Mesenchymal stem cell (in vitro differentiated cells and primary cell): ENCODE measurements at regions not wholly inside any gene's neighbourhood (a gene's known extent, or its start where the extent isn't known, plus 50 kb on each side); places are given as distances from the start of the nearest gene placed in this dataset.

ENCODE experiments used
- DNase-seq: peaks from one replicate; pipeline ENCODE4 v3.0.0-alpha.2; 2013
- H2AFZ ChIP-seq: one replicate; pipeline ENCODE4 v1.6.1; 2013; ENCODE audit warnings: low read depth, mild to moderate bottlenecking, control low read depth, inconsistent platforms, low read length, moderate library complexity
- H2AK5ac ChIP-seq: 2 replicates; pipeline ENCODE4 v1.6.1; 2013; ENCODE audit warnings: low read length, moderate library complexity, mild to moderate bottlenecking, inconsistent platforms; ENCODE audit not compliant: severe bottlenecking
- H2BK120ac ChIP-seq: one replicate; pipeline ENCODE4 v1.6.1; 2013; ENCODE audit warnings: low read depth, mild to moderate bottlenecking, inconsistent platforms, low read length, moderate library complexity
- H2BK12ac ChIP-seq, 2 experiments: one replicate each; pipeline ENCODE4 v1.6.1; 2013; ENCODE audit warnings: inconsistent platforms in 2 of 2, low read length in 2 of 2, mild to moderate bottlenecking in 2 of 2, moderate library complexity in 2 of 2, control low read depth in 1 of 2
- H2BK15ac ChIP-seq: one replicate; pipeline ENCODE4 v1.6.1; 2013; ENCODE audit warnings: mild to moderate bottlenecking, low read depth, inconsistent platforms; ENCODE audit not compliant: poor library complexity, severe bottlenecking
- H2BK5ac ChIP-seq: 2 replicates; pipeline ENCODE4 v1.6.1; 2013; ENCODE audit warnings: low read depth, mild to moderate bottlenecking, low read length, control low read depth, inconsistent platforms; ENCODE audit not compliant: poor library complexity, severe bottlenecking
- H3K14ac ChIP-seq, 2 experiments: one replicate each; pipeline ENCODE4 v1.6.1; 2013; ENCODE audit warnings: inconsistent platforms in 2 of 2, low read length in 2 of 2, control low read depth in 1 of 2, mild to moderate bottlenecking in 1 of 2, moderate library complexity in 1 of 2
- H3K18ac ChIP-seq, 2 experiments: one replicate each; pipeline ENCODE4 v1.6.1; 2013; ENCODE audit warnings: inconsistent platforms in 2 of 2, low read length in 2 of 2, control low read depth in 1 of 2, low read depth in 1 of 2, mild to moderate bottlenecking in 1 of 2
- H3K23ac ChIP-seq, 2 experiments: one replicate each; pipeline ENCODE4 v1.6.1; 2013; ENCODE audit warnings: inconsistent platforms in 2 of 2, low read length in 2 of 2, mild to moderate bottlenecking in 2 of 2, moderate library complexity in 2 of 2, control low read depth in 1 of 2
- H3K27ac ChIP-seq: 2 replicates; pipeline ENCODE4 v1.5.1; 2013; ENCODE audit warnings: mild to moderate bottlenecking, moderate library complexity, low read length, control low read depth, inconsistent platforms; ENCODE audit not compliant: poor library complexity, severe bottlenecking
- H3K27me3 ChIP-seq, 2 experiments: 2 replicates each; pipeline versions ENCODE4 v1.6.1 to v1.7.0; 2013; ENCODE audit warnings: low read length in 2 of 2, mild to moderate bottlenecking in 2 of 2, moderate library complexity in 2 of 2, control low read depth in 1 of 2, inconsistent platforms in 1 of 2; ENCODE audit not compliant: control insufficient read depth in 1 of 2, insufficient read depth in 1 of 2
- H3K36me3 ChIP-seq, 2 experiments: 2 replicates each; pipeline versions ENCODE4 v1.6.1 to v1.7.0; 2013; ENCODE audit warnings: low read length in 2 of 2, control low read depth in 1 of 2, inconsistent platforms in 1 of 2, low read depth in 1 of 2, mild to moderate bottlenecking in 1 of 2; ENCODE audit not compliant: insufficient read depth in 2 of 2, control insufficient read depth in 1 of 2
- H3K4ac ChIP-seq, 2 experiments: one replicate each; pipeline ENCODE4 v1.6.1; 2013; ENCODE audit warnings: inconsistent platforms in 2 of 2, low read length in 2 of 2, mild to moderate bottlenecking in 2 of 2, moderate library complexity in 2 of 2, control low read depth in 1 of 2, low read depth in 1 of 2
- H3K4me1 ChIP-seq: 2 replicates; pipeline ENCODE4 v1.6.1; 2013; ENCODE audit warnings: low read depth, low read length, control low read depth; ENCODE audit not compliant: control insufficient read depth, insufficient read depth
- H3K4me2 ChIP-seq: 2 replicates; pipeline ENCODE4 v1.6.1; 2013; ENCODE audit warnings: low read length, mild to moderate bottlenecking, inconsistent platforms; ENCODE audit not compliant: poor library complexity, severe bottlenecking
- H3K4me3 ChIP-seq, 2 experiments: 2 replicates each; pipeline versions ENCODE4 v1.5.1 to v1.7.0; 2013; ENCODE audit warnings: low read length in 2 of 2, mild to moderate bottlenecking in 2 of 2, control low read depth in 1 of 2, low read depth in 1 of 2; ENCODE audit not compliant: insufficient read depth in 1 of 2
- H3K79me1 ChIP-seq: replicated peaks from 2 replicates; pipeline ENCODE4 v1.6.1; 2013; ENCODE audit warnings: mild to moderate bottlenecking, control low read depth, low read length, inconsistent platforms; ENCODE audit not compliant: poor library complexity, severe bottlenecking
- H3K9ac ChIP-seq: 2 replicates; pipeline ENCODE4 v1.7.0; 2013; ENCODE audit warnings: mild to moderate bottlenecking, low read length, moderate library complexity
- H3K9me3 ChIP-seq: 2 replicates; pipeline ENCODE4 v1.7.0; 2013; ENCODE audit warnings: mild to moderate bottlenecking, low read length; ENCODE audit not compliant: control insufficient read depth
- H4K8ac ChIP-seq: one replicate; pipeline ENCODE4 v1.6.1; 2013; ENCODE audit warnings: inconsistent platforms, mild to moderate bottlenecking, low read length, moderate library complexity
- H4K91ac ChIP-seq: one replicate; pipeline ENCODE4 v1.6.1; 2013; ENCODE audit warnings: mild to moderate bottlenecking, low read length, inconsistent platforms
- WGBS: methylation state at CpG from one replicate; pipeline ENCODE4 v1.1.7; 2013; ENCODE audit warnings: mixed read lengths; 5-methylcytosine and 5-hydroxymethylcytosine counted together

GRCh38 chr2:31729065-31729439 is 148.3 kb upstream of the SRD5A2 start:
- Histone ChIP-seq H3K9me3 (no peaks in the 10 kb centered on the region), H2AFZ (no peak overlapping the region), H2BK120ac (no peak overlapping the region), H3K4me2 (no peak overlapping the region), H2BK15ac (no peak overlapping the region), H3K9ac (no peak overlapping the region), H2BK12ac (no peak overlapping the region), H3K4me1 (no peaks in the 10 kb centered on the region), H3K27me3 (no peaks in the 10 kb centered on the region), H3K4me3 (no peak overlapping the region), H3K27ac (no peak overlapping the region), H3K36me3 (no peaks in the 10 kb centered on the region), H3K18ac (no peak overlapping the region), H4K8ac (no peak overlapping the region), H3K79me1 (no peaks in the 10 kb centered on the region), H3K4ac (no peak overlapping the region), H4K91ac (no peak overlapping the region), H3K23ac (no peak overlapping the region), H2AK5ac (no peak overlapping the region), H3K14ac (no peak overlapping the region), H2BK5ac (no peak overlapping the region)
- WGBS: 50% methylated on average over 2 of the region's 2 CpGs
- no peak for DNase-seq

- no peak overlapping the region for H3K9ac ChIP-seq
- H3K18ac ChIP-seq: no peak overlapping the region
- H3K9me3 ChIP-seq: no peaks in the 10 kb centered on the region
- H3K36me3 ChIP-seq: no peaks in the 10 kb centered on the region
- no peak overlapping the region for H3K4me2 ChIP-seq
- no peak overlapping the region for H3K27ac ChIP-seq
- no peak overlapping the region for H2BK12ac ChIP-seq
- no peak overlapping the region for H2BK5ac ChIP-seq
- no peak overlapping the region for H2AK5ac ChIP-seq
- H3K4me3 ChIP-seq: no peak overlapping the region
- no peaks in the 10 kb centered on the region for H3K4me1 ChIP-seq
- no peak overlapping the region for H2AFZ ChIP-seq
- no peaks in the 10 kb centered on the region for H3K27me3 ChIP-seq
- no peak overlapping the region for H2BK120ac ChIP-seq
- 100% methylated on average over 2 of the region's 2 CpGs for WGBS
- H4K91ac ChIP-seq: no peak overlapping the region
- H2BK15ac ChIP-seq: no peak overlapping the region
- no peak overlapping the region for H4K8ac ChIP-seq
- H3K23ac ChIP-seq: no peak overlapping the region
- no peak overlapping the region for H3K4ac ChIP-seq
- H3K79me1 ChIP-seq: no peaks in the 10 kb centered on the region
- no peak overlapping the region for H3K14ac ChIP-seq
- no peak for DNase-seq
Observed at GRCh38 chr2:31728406-31729064, 147.8 kb upstream of the SRD5A2 start.

DNA sequence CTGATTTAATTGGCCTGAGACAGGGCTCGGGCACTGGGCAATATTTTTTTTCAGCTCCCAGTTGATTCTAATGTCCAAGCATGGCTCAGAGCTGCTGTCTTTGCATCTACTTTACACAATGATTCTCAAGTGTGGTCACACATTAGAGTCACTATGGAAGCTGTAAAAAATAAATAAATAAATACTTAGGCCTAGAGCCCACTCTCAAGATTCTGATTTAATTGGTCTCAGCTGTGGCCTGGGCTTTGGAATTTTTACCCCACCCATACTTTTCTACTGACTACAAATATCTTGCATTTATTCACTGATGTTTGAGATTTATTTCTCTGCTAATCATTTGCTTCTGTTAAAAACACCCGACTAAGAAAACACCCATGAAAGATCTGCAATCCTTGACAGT is 145.7 kb upstream of the SRD5A2 start:
- Histone ChIP-seq H2AK5ac (no peak overlapping the region), H3K79me1 (no peaks in the 10 kb centered on the region), H3K4me2 (no peak overlapping the region), H3K4me1 (no peaks in the 10 kb centered on the region), H3K9me3 (no peaks in the 10 kb centered on the region), H3K18ac (no peak overlapping the region), H2BK5ac (no peak overlapping the region), H4K8ac (no peak overlapping the region), H3K27me3 (no peaks in the 10 kb centered on the region), H3K36me3 (no peaks in the 10 kb centered on the region), H3K4me3 (no peak overlapping the region), H2BK120ac (no peak overlapping the region), H3K4ac (no peak overlapping the region), H3K9ac (no peak overlapping the region), H3K23ac (no peak overlapping the region), H3K14ac (no peak overlapping the region), H4K91ac (no peak overlapping the region), H2BK12ac (no peak overlapping the region), H2AFZ (no peak overlapping the region), H3K27ac (no peak overlapping the region), H2BK15ac (no peak overlapping the region)
- no peak for DNase-seq
- WGBS: 76% methylated on average over 2 of the region's 2 CpGs

- no peak overlapping the region for H2BK15ac ChIP-seq
Observed at GRCh38 chr2:31725444-31725843, 144.7 kb upstream of the SRD5A2 start.

More at GRCh38 chr2:31725444-31725843, 144.7 kb upstream of the SRD5A2 start:
- Histone ChIP-seq H3K27ac (no peak overlapping the region), H2BK5ac (no peak overlapping the region), H4K8ac (no peak overlapping the region), H3K9ac (no peak overlapping the region), H2AFZ (no peak overlapping the region), H3K18ac (no peak overlapping the region), H3K23ac (no peak overlapping the region), H3K14ac (no peak overlapping the region), H2BK12ac (no peak overlapping the region), H3K4ac (no peak overlapping the region), H3K9me3 (no peaks in the 10 kb centered on the region), H3K27me3 (no peaks in the 10 kb centered on the region), H2AK5ac (no peak overlapping the region), H3K4me1 (no peaks in the 10 kb centered on the region), H3K4me3 (no peak overlapping the region), H3K79me1 (no peaks in the 10 kb centered on the region), H2BK120ac (no peak overlapping the region), H3K4me2 (no peak overlapping the region), H4K91ac (no peak overlapping the region), H3K36me3 (no peaks in the 10 kb centered on the region)
- WGBS: 75% methylated on average over 2 of the region's 3 CpGs
- no peak for DNase-seq
